Ishikawa (cell line): ENCODE measurements at regions not wholly inside any gene's neighbourhood (a gene's known extent, or its start where the extent isn't known, plus 50 kb on each side); places are given as distances from the start of the nearest gene placed in this dataset.

ENCODE experiments used
- CEBPB ChIP-seq: IDR thresholded peaks from 2 replicates; pipeline ENCODE4 v1.6.1; 2012
- CREB1 ChIP-seq: IDR thresholded peaks from 2 replicates; pipeline ENCODE4 v1.6.1; 2012; ENCODE audit warnings: low read depth
- EGR1 ChIP-seq: IDR thresholded peaks from 2 replicates; pipeline ENCODE4 v1.6.1; 2012
- EP300 ChIP-seq: IDR thresholded peaks from 2 replicates; pipeline ENCODE4 v1.6.1; 2012; ENCODE audit warnings: borderline replicate concordance
- FOXM1 ChIP-seq: IDR thresholded peaks from 2 replicates; pipeline ENCODE4 v1.6.1; 2012; ENCODE audit warnings: low read depth, borderline replicate concordance
- NFIC ChIP-seq: IDR thresholded peaks from 2 replicates; pipeline ENCODE4 v1.6.1; 2012
- RAD21 ChIP-seq: IDR thresholded peaks from 2 replicates; pipeline ENCODE4 v1.6.1; 2012; ENCODE audit warnings: low read depth
- REST ChIP-seq: IDR thresholded peaks from 2 replicates; pipeline ENCODE4 v1.6.1; 2012; ENCODE audit warnings: low read depth, mild to moderate bottlenecking
- TAF1 ChIP-seq: IDR thresholded peaks from 2 replicates; pipeline ENCODE4 v1.6.1; 2012; ENCODE audit warnings: low read depth, mild to moderate bottlenecking
- TCF12 ChIP-seq: IDR thresholded peaks from 2 replicates; pipeline ENCODE4 v1.6.1; 2012; ENCODE audit warnings: low read depth
- TEAD4 ChIP-seq: IDR thresholded peaks from 2 replicates; pipeline ENCODE4 v1.6.1; 2012
- YY1 ChIP-seq: IDR thresholded peaks from 2 replicates; pipeline ENCODE4 v1.6.1; 2012; ENCODE audit warnings: low read depth
- ZBTB7A ChIP-seq: IDR thresholded peaks from 2 replicates; pipeline ENCODE4 v1.6.1; 2012; ENCODE audit warnings: low read depth
- TF ChIP-seq, protein P1 (sequence below): IDR thresholded peaks from 2 replicates; pipeline ENCODE4 v1.6.1; 2012
- TF ChIP-seq, protein P2 (sequence below): IDR thresholded peaks from 2 replicates; pipeline ENCODE4 v1.6.1; 2012

GRCh38 chr13:112124141-112124540 is 57.2 kb downstream of the SOX1 start:
- TF ChIP-seq CEBPB (no peak), TAF1 (no peak), EP300 (no peak), NFIC (no peak), YY1 (no peak)

GRCh38 chr13:112127564-112128330 is 60.8 kb downstream of the SOX1 start:
- TF ChIP-seq, protein P1, sequence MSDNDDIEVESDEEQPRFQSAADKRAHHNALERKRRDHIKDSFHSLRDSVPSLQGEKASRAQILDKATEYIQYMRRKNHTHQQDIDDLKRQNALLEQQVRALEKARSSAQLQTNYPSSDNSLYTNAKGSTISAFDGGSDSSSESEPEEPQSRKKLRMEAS = no peak

DNA sequence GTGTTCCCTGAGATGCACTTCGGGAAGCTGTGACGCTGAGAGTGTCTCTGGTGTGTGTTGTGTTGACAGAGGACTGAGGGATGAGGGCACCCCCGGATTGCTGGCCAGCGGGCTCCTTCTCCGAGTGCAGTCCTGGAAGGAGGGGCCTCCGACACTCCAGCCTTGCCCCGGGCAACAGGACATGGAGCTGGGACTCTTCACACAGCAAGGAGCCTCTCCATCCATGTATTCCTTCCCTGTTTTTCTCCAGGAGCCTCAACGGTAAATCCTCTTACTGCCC is 61.3 kb downstream of the SOX1 start:
- TF ChIP-seq NFIC = no peak
- TF ChIP-seq EP300 = no peak
- TF ChIP-seq, protein P1 = no peak
- TF ChIP-seq TAF1 = no peak
- no peak for TF ChIP-seq FOXM1
- TF ChIP-seq REST = no peak
- TF ChIP-seq TCF12 = no peak
- no peak for TF ChIP-seq EGR1
- TF ChIP-seq RAD21 = no peak
- TF ChIP-seq YY1 = no peak
- no peak for TF ChIP-seq CEBPB
- no peak for TF ChIP-seq TEAD4
- TF ChIP-seq ZBTB7A = no peak

GRCh38 chr13:112130418-112130817 is 63.5 kb downstream of the SOX1 start:
- TF ChIP-seq CEBPB (no peak), FOXM1 (no peak), TAF1 (no peak), RAD21 (no peak), EGR1 (no peak), TCF12 (no peak), TEAD4 (no peak), EP300 (no peak), NFIC (no peak)

GRCh38 chr13:112131081-112131712 is 64.2 kb downstream of the SOX1 start:
- TF ChIP-seq TCF12 = no peak
- TF ChIP-seq CREB1 = no peak
- no peak for TF ChIP-seq TAF1
- TF ChIP-seq, protein P2, sequence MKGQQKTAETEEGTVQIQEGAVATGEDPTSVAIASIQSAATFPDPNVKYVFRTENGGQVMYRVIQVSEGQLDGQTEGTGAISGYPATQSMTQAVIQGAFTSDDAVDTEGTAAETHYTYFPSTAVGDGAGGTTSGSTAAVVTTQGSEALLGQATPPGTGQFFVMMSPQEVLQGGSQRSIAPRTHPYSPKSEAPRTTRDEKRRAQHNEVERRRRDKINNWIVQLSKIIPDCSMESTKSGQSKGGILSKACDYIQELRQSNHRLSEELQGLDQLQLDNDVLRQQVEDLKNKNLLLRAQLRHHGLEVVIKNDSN = no peak
- no peak for TF ChIP-seq NFIC
- TF ChIP-seq CEBPB = no peak
- no peak for TF ChIP-seq EP300
- TF ChIP-seq YY1 = no peak
- TF ChIP-seq TEAD4 = no peak

GRCh38 chr13:112131713-112132113 is 64.8 kb downstream of the SOX1 start:
- TF ChIP-seq, protein P1 = no peak
- TF ChIP-seq TEAD4 = no peak
- no peak for TF ChIP-seq REST
- TF ChIP-seq CEBPB = no peak
- no peak for TF ChIP-seq EP300
- no peak for TF ChIP-seq ZBTB7A
- TF ChIP-seq, protein P2 = no peak
